Ovary (tissue), 7 donors: ENCODE measurements at regions not wholly inside any gene's neighbourhood (a gene's known extent, or its start where the extent isn't known, plus 50 kb on each side); places are given as distances from the start of the nearest gene placed in this dataset.

Experiments used
- DNase-seq, 5 donors: peaks; one replicate each; pipeline ENCODE4 v3.0.0-alpha.2; 2019 to 2020
- H3K27ac ChIP-seq, 2 donors: fragments of 200-600 bp; one replicate each; pipeline versions ENCODE4 v1.5.1 to v1.8.0; 2019 to 2022
- H3K27me3 ChIP-seq: fragments of 200-600 bp; one replicate; pipeline ENCODE4 v1.8.0; 2022
- H3K36me3 ChIP-seq: fragments of 200-600 bp; sonication (generic); one replicate; pipeline ENCODE4 v1.5.1; 2019
- H3K4me1 ChIP-seq: one replicate; pipeline ENCODE4 v1.8.1; 2013; ENCODE audit warnings: mild to moderate bottlenecking, moderate library complexity; ENCODE audit not compliant: insufficient read depth
- H3K4me3 ChIP-seq: fragments of 200-600 bp; sonication (generic); one replicate; pipeline ENCODE4 v1.5.1; 2017
- H3K9me3 ChIP-seq, 2 donors: fragments of 200-600 bp in 1 of 2; sonication (generic) in 1 of 2; one replicate each; pipeline versions ENCODE4 v1.5.1 to v1.8.1; 2013 to 2019; ENCODE audit warnings: mild to moderate bottlenecking in 1 of 2, moderate library complexity in 1 of 2
- EP300 ChIP-seq: sonication (generic); formaldehyde crosslinking; IDR thresholded peaks from one replicate; pipeline ENCODE4 v1.6.1; 2017; ENCODE audit warnings: antibody characterized with exemption
- POLR2A ChIP-seq: fragments of 450-650 bp; IDR thresholded peaks from one replicate; pipeline ENCODE4 v1.6.1; 2017; ENCODE audit warnings: antibody characterized with exemption, mild to moderate bottlenecking, moderate library complexity
- whole genome bisulfite sequencing, 3 donors: extraction: QIAGEN DNeasy Blood & Tissue Kit in 1 of 3; methylation state at CpG; one replicate each; pipeline versions ENCODE4 v1.1.5 to v1.1.7; 2013 to 2017; 5-methylcytosine and 5-hydroxymethylcytosine counted together
- intact Hi-C, 4 donors: fragments of 100-400 bp; cut with DNase I; formaldehyde crosslinking; loops; one replicate each; pipeline versions ENCODE4 v1.11.0 to v1.15.1; 2022 to 2023
- TF ChIP-seq, protein P1 (sequence below), 3 donors: fragments of 450-650 bp in 2 of 3; fragments of 200-600 bp in 1 of 3; IDR thresholded peaks; one replicate each; pipeline versions ENCODE4 v1.5.1 to v1.8.0; 2016 to 2022; ENCODE audit warnings: antibody characterized with exemption in 3 of 3, mild to moderate bottlenecking in 1 of 3
- donor health status: DM: no; HTN: no; CAD: no; lungs with moderate emphysema.
- donor health status: DM: no; HTN: no; CAD: no.
- donor health status: Bipolar disorder and iron deficiency.
- donor health status: DM: no; HTN: no; CAD: no.
- donor health status: DM: yes; HTN: yes; CAD: no.

DNA sequence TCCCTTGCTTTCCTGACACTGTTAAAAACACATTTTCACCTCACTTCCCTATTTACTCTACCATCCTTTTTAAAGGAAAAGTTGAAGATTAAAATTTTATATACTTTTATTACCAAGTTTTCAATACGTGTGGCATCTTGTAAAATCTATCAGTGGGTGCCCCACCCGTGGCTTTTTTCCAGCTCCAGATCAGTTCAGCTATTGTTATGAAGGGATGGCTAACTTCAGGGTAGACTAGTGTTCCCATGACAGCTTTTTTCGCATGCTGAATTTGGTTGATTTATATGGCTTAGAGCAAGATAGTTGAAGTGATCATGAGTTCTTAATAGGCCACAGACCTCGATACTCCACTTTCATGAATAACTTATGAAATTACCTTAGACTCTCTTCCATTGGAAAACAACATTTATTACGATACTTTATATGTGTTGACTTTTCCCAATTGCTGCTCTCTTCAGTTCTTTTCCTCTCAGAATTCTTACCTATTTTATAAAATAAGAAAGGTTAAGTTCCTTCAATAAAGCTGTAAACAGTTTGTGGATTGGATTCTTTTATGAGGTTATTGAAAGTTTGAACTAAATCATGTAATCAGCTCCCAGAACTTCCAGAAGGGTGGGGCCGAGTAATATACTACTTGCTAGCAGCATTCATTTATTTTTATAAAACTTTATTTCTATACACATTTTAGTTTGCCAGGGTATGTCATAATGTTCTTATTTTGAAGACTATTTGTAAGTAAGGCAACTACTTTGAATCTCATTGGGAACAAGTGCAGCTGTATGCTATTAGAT is 680.9 kb downstream of the SATB2 start:
- intact Hi-C loops: no loop called here
- Histone ChIP-seq H3K27me3 (no peaks in the 10 kb centered on the region), H3K36me3 (no peaks in the 10 kb centered on the region), H3K4me1 (no peaks in the 10 kb centered on the region), H3K4me3 (no peak overlapping the region), H3K27ac (no peak overlapping the region), H3K9me3 (no peaks in the 10 kb centered on the region)
- 76 to 83% (median 81%) methylated on average over 6 of the region's 6 CpGs for WGBS, 3 donors
- TF ChIP-seq, protein P1, sequence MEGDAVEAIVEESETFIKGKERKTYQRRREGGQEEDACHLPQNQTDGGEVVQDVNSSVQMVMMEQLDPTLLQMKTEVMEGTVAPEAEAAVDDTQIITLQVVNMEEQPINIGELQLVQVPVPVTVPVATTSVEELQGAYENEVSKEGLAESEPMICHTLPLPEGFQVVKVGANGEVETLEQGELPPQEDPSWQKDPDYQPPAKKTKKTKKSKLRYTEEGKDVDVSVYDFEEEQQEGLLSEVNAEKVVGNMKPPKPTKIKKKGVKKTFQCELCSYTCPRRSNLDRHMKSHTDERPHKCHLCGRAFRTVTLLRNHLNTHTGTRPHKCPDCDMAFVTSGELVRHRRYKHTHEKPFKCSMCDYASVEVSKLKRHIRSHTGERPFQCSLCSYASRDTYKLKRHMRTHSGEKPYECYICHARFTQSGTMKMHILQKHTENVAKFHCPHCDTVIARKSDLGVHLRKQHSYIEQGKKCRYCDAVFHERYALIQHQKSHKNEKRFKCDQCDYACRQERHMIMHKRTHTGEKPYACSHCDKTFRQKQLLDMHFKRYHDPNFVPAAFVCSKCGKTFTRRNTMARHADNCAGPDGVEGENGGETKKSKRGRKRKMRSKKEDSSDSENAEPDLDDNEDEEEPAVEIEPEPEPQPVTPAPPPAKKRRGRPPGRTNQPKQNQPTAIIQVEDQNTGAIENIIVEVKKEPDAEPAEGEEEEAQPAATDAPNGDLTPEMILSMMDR (IDR thresholded peaks at IDR 0.05): no peak
- TF ChIP-seq EP300 (no peak), POLR2A (no peak)
- DNase-seq: no peak

DNA sequence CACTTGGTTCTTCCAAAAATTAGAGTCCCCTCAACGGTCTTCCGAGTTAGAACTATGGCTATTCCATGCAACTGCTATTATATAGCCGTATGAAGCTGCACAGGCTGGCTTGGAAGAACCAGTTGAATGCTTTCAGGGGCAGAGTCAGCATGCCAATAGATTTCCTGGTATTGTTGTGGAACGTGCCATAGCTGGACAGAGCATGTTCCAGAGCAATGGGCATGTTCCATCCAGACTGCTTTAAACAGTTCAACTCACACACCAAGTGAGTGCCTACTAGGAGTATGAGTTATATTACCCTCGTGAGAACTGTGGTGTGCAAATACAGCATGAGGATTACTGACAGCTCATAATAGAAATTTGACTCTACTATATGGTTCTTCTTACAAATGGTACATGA is 682.0 kb downstream of the SATB2 start:
- Histone ChIP-seq H3K27ac (no peak overlapping the region), H3K27me3 (no peaks in the 10 kb centered on the region), H3K9me3 (no peaks in the 10 kb centered on the region), H3K4me3 (no peak overlapping the region), H3K36me3 (no peaks in the 10 kb centered on the region), H3K4me1 (no peaks in the 10 kb centered on the region)
- intact Hi-C loops: no loop called here
- TF ChIP-seq, protein P1 (IDR thresholded peaks at IDR 0.05): no peak
- TF ChIP-seq EP300: no peak
- no peak for TF ChIP-seq POLR2A
- no peak for DNase-seq
- 78 to 89% (median 88%) methylated on average over 5 of the region's 5 CpGs for WGBS, 3 donors

DNA sequence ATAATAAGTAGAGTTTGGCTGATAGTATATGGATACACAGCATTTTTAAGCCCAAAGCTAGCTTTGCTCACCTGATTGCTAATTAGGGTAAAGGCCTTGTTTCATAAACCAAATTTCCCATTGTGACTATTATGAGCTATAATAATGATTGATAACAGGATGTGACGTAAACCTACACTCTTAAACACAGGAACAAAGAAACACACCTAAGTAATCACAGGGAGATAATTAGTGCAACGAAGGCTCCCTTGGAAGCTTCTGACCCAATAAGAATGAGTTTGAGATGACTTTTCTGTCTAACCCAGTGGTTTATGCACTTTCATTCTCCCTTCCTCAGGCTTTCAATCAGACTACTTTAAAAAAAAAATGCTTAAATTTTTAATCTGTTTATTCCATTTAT is 683.2 kb downstream of the SATB2 start:
- intact Hi-C loops: no loop called here
- H3K4me3 ChIP-seq: no peak overlapping the region
- H3K4me1 ChIP-seq: no peaks in the 10 kb centered on the region
- no peak overlapping the region for H3K27ac ChIP-seq
- WGBS, 3 donors: 75 to 77% (median 77%) methylated on average over 2 of the region's 2 CpGs
- no peak for DNase-seq
- no peaks in the 10 kb centered on the region for H3K9me3 ChIP-seq
- TF ChIP-seq POLR2A (no peak), EP300 (no peak)
- TF ChIP-seq, protein P1 (IDR thresholded peaks at IDR 0.05): no peak
- H3K36me3 ChIP-seq: no peaks in the 10 kb centered on the region
- H3K27me3 ChIP-seq: no peaks in the 10 kb centered on the region

DNA sequence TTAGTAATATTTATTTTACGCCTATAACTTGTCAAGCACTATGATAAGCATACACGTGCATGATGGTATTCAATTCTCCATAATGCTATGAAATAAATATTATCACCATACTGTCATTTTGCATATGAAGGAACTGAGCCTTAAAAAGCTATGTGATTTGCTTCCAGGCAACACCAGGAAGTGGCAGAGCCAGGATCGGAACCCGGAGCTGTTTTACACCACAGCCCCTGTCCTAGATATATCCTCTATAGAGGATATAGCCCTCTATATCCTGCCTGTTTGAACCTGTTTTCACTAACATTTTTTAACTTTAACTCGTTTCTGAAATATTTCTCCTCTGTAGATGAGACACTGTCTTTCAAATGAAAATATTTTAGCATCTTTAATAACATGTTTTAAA is 690.0 kb downstream of the SATB2 start:
- no peaks in the 10 kb centered on the region for H3K9me3 ChIP-seq
- DNase-seq: no peak
- no peak overlapping the region for H3K4me3 ChIP-seq
- no peaks in the 10 kb centered on the region for H3K36me3 ChIP-seq
- 78 to 84% (median 84%) methylated on average over 5 of the region's 5 CpGs for WGBS, 3 donors
- intact Hi-C loops: no loop called here
- no peak overlapping the region for H3K27ac ChIP-seq
- H3K27me3 ChIP-seq: no peaks in the 10 kb centered on the region
- no peaks in the 10 kb centered on the region for H3K4me1 ChIP-seq
- TF ChIP-seq, protein P1 (IDR thresholded peaks at IDR 0.05): no peak
- TF ChIP-seq POLR2A (no peak), EP300 (no peak)
